HepG2 (cell line): ENCODE measurements at regions not wholly inside any gene's neighbourhood (a gene's known extent, or its start where the extent isn't known, plus 50 kb on each side); places are given as distances from the start of the nearest gene placed in this dataset.

Experiments used
- ATAC-seq: fragments of 200-7000 bp; cut with Tn5 transposase; 3 replicates; pipeline ENCODE4 v1.9.1; 2020; ENCODE audit warnings: mild to moderate bottlenecking, moderate library complexity
- BruUV-seq: library from RNA; stranded (reverse); fragments of 400-500 nt; replicated peaks from 2 replicates; lab custom pipeline; 2021; lab: Mats Ljungman, UMichigan
- CTCF ChIA-PET: fragments of 300-600 bp; formaldehyde crosslinking; extraction: SDS; loops from one replicate; lab custom pipeline; 2021; ENCODE audit warnings: low total read pairs, inconsistent platforms, low intra/inter-chr PET ratio; lab: Yijun Ruan, JAX
- POLR2A ChIA-PET: fragments of 350-600 bp; sonication (Branson Sonifier 250); formaldehyde crosslinking; loops from one replicate; lab custom pipeline; 2020; ENCODE audit warnings: antibody characterized with exemption, inconsistent platforms; lab: Yijun Ruan, JAX
- DNase-seq: peaks from one replicate; pipeline ENCODE4 v3.0.0-alpha.2; 2015; ENCODE audit warnings: low spot score
- FAIRE-seq: peaks from 3 replicates; lab custom pipeline; 2011; peaks lifted over from hg19 to GRCh38; lab: Jason Lieb, UNC
- H2AFZ ChIP-seq: one replicate; pipeline ENCODE4 v1.6.1; 2011; ENCODE audit warnings: low read length, inconsistent platforms
- H3K27ac ChIP-seq: fragments of 300-600 bp; 3 replicates; pipeline ENCODE4 v1.8.0; 2011; ENCODE audit warnings: mixed run types, mild to moderate bottlenecking, mixed read lengths, low read length, inconsistent platforms; ENCODE audit not compliant: insufficient read depth; ENCODE audit errors: extremely low read length
- H3K27me3 ChIP-seq, 2 experiments: fragments of 200-600 bp in 1 of 2; 2 replicates in 1 of 2; 3 replicates in 1 of 2; pipeline versions ENCODE4 v1.6.0 to v1.8.0; 2011; ENCODE audit warnings: low read length in 2 of 2, mild to moderate bottlenecking in 2 of 2, moderate library complexity in 2 of 2, inconsistent platforms in 1 of 2; ENCODE audit not compliant: insufficient read depth in 2 of 2, control insufficient read depth in 1 of 2
- H3K36me3 ChIP-seq, 2 experiments: fragments of 200-600 bp in 1 of 2; replicated peaks in 1 of 2; 2 replicates in 1 of 2; 3 replicates in 1 of 2; pipeline versions ENCODE4 v1.5.1 to v1.8.0; 2011; ENCODE audit warnings: low read length in 2 of 2, inconsistent platforms in 1 of 2; ENCODE audit not compliant: insufficient read depth in 2 of 2, control insufficient read depth in 1 of 2
- H3K4me1 ChIP-seq: 2 replicates; pipeline ENCODE4 v1.5.1; 2012; ENCODE audit warnings: low read length, inconsistent platforms; ENCODE audit not compliant: insufficient read depth
- H3K4me2 ChIP-seq: 2 replicates; pipeline ENCODE4 v1.6.0; 2011; ENCODE audit warnings: low read depth, low read length, inconsistent platforms
- H3K4me3 ChIP-seq, 3 experiments: fragments of 200-600 bp in 1 of 3; sonication (generic), shearing (Covaris generic) in 1 of 3; replicated peaks in 1 of 3; 2 replicates each; pipeline ENCODE4 v1.5.1; 2011 to 2016; ENCODE audit warnings: low read length in 3 of 3, inconsistent platforms in 2 of 3, low read depth in 2 of 3, mild to moderate bottlenecking in 2 of 3, control low read depth in 1 of 3, mixed read lengths in 1 of 3; ENCODE audit not compliant: insufficient read depth in 1 of 3
- H3K79me2 ChIP-seq: one replicate; pipeline ENCODE4 v1.6.1; 2011; ENCODE audit warnings: low read length, inconsistent platforms; ENCODE audit not compliant: insufficient read depth
- H3K9ac ChIP-seq: 2 replicates; pipeline ENCODE4 v1.6.0; 2011; ENCODE audit warnings: mild to moderate bottlenecking, low read depth, low read length, inconsistent platforms; ENCODE audit not compliant: insufficient read depth
- H3K9me3 ChIP-seq: 2 replicates; pipeline ENCODE4 v1.5.1; 2012; ENCODE audit warnings: mild to moderate bottlenecking, low read length
- H4K20me1 ChIP-seq: 2 replicates; pipeline ENCODE4 v1.6.0; 2011; ENCODE audit warnings: inconsistent platforms, mild to moderate bottlenecking, low read length, moderate library complexity; ENCODE audit not compliant: insufficient read depth
- ATF2 ChIP-seq: sonication (generic); formaldehyde crosslinking; IDR thresholded peaks from 2 replicates; pipeline ENCODE4 v1.4.0; 2020; ENCODE audit warnings: missing genetic modification reagents
- CCAR2 ChIP-seq: fragments of 200-400 bp; formaldehyde crosslinking; optimal IDR thresholded peaks from 2 replicates; pipeline ENCODE3; 2018; ENCODE audit warnings: low read depth, mild to moderate bottlenecking, low read length, moderate library complexity
- HIVEP1 ChIP-seq: sonication (generic); formaldehyde crosslinking; IDR thresholded peaks from 2 replicates; pipeline ENCODE4 v1.4.0; 2020; ENCODE audit warnings: mild to moderate bottlenecking, missing genetic modification reagents
- HOMEZ ChIP-seq: IDR thresholded peaks from 2 replicates; pipeline ENCODE4 v1.6.1; 2016; ENCODE audit warnings: low read depth
- KAT2B ChIP-seq: fragments of 150-350 bp; IDR thresholded peaks from 2 replicates; pipeline ENCODE4 v1.6.1; 2014; ENCODE audit warnings: low read depth, low read length, borderline replicate concordance
- MED13 ChIP-seq: sonication (generic); formaldehyde crosslinking; IDR thresholded peaks from 2 replicates; pipeline ENCODE4 v1.5.0; 2020; ENCODE audit warnings: missing genetic modification reagents
- PATZ1 ChIP-seq: sonication (generic); formaldehyde crosslinking; IDR thresholded peaks from 2 replicates; pipeline ENCODE4 v1.4.0; 2020; ENCODE audit warnings: missing genetic modification reagents
- PTBP1 ChIP-seq: fragments of 200-400 bp; formaldehyde crosslinking; IDR thresholded peaks from 2 replicates; pipeline ENCODE4 v1.6.1; 2018; ENCODE audit warnings: low read length, low read depth; ENCODE audit not compliant: poor library complexity, severe bottlenecking
- STAG1 ChIP-seq: sonication (generic); formaldehyde crosslinking; IDR thresholded peaks from 2 replicates; pipeline ENCODE4 v1.4.0; 2020; ENCODE audit warnings: missing genetic modification reagents
- TFAP4 ChIP-seq: sonication (generic); IDR thresholded peaks from 2 replicates; pipeline ENCODE4 v1.6.1; 2016; ENCODE audit warnings: low read depth, borderline replicate concordance
- ZC3H13 ChIP-seq: sonication (generic); formaldehyde crosslinking; IDR thresholded peaks from 2 replicates; pipeline ENCODE4 v1.8.1; 2023; ENCODE audit warnings: mild to moderate bottlenecking, missing genetic modification reagents, moderate library complexity
- ZNF136 ChIP-seq: sonication (generic); formaldehyde crosslinking; IDR thresholded peaks from 2 replicates; pipeline ENCODE4 v1.8.1; 2022; ENCODE audit warnings: low read depth, mild to moderate bottlenecking, moderate library complexity, missing genetic modification reagents
- ZNF331 ChIP-seq: sonication (generic); formaldehyde crosslinking; IDR thresholded peaks from 2 replicates; pipeline ENCODE4 v1.4.0; 2020; ENCODE audit warnings: missing genetic modification reagents
- ZNF589 ChIP-seq: sonication (generic); formaldehyde crosslinking; conservative IDR thresholded peaks from 2 replicates; pipeline ENCODE4 v1.8.0; 2022; ENCODE audit warnings: mild to moderate bottlenecking, moderate library complexity, missing genetic modification reagents
- ZNF841 ChIP-seq: sonication (generic); formaldehyde crosslinking; IDR thresholded peaks from 2 replicates; pipeline ENCODE4 v1.8.1; 2023; ENCODE audit warnings: missing genetic modification reagents, borderline replicate concordance
- WGBS: methylation state at CpG from one replicate; pipeline ENCODE4 v1.1.6; 2017; ENCODE audit warnings: low lambda C conversion rate; 5-methylcytosine and 5-hydroxymethylcytosine counted together
- in situ Hi-C: cut with HindIII; loops from 2 replicates; pipeline ENCODE4 v1.10.0; 2017; ENCODE audit warnings: low pct_unique_long_range_greater_than_20kb; ENCODE audit not compliant: extremely low pct_ligation_motif_present
- intact Hi-C: fragments of 100-400 bp; cut with micrococcal nuclease; formaldehyde crosslinking; loops from one replicate; pipeline ENCODE4 v1.10.0; 2022; ENCODE audit not compliant: unreplicated experiment

- no peak for TF ChIP-seq HOMEZ (CRISPR knock-in tag)
- TF ChIP-seq KAT2B, result no peak
- no peak for TF ChIP-seq MED13
- no peak for TF ChIP-seq HIVEP1 (CRISPR knock-in tag)
- no peak for TF ChIP-seq ZNF589
- TF ChIP-seq CCAR2, result no peak
- TF ChIP-seq ZNF136, result no peak
- no peak for TF ChIP-seq PATZ1 (CRISPR knock-in tag)
- TF ChIP-seq ZC3H13, result no peak
Observed at GRCh38 chr5:74432216-74432615, 208.3 kb downstream of the ENC1 start (continued).

GRCh38 chr5:74431290-74431669 lies 209.2 kb downstream of the ENC1 start:
- Histone ChIP-seq H3K27me3 (no peaks in the 10 kb centered on the region), H3K4me1 (peaks cover 12% of the 10 kb centered on the region), H3K36me3 (no peaks in the 10 kb centered on the region), H4K20me1 (no peaks in the 10 kb centered on the region), H3K9ac (no peak overlapping the region), H2AFZ (no peak overlapping the region), H3K4me2 (no peak overlapping the region), H3K4me3 (no peak overlapping the region), H3K27ac (no peak overlapping the region), H3K79me2 (no peaks in the 10 kb centered on the region), H3K9me3 (no peaks in the 10 kb centered on the region)
- no peak for DNase-seq
- intact Hi-C loops, result no loop called here
- WGBS, result 75% methylated on average over 2 of the region's 2 CpGs
- no peak for ATAC-seq
- in situ Hi-C loops, result no loop called here
- BruUV-seq, result no TSS peak
- POLR2A ChIA-PET, result no interaction called here
- FAIRE-seq, result no peak
- CTCF ChIA-PET, result no interaction called here
- TF ChIP-seq PTBP1, result no peak
- no peak for TF ChIP-seq TFAP4
- no peak for TF ChIP-seq ZNF331
- TF ChIP-seq ZNF841 (CRISPR knock-in tag), result no peak
- TF ChIP-seq ATF2 (CRISPR knock-in tag), result no peak
- TF ChIP-seq STAG1 (CRISPR knock-in tag), result no peak
